ENCODE measurements at regions not wholly inside any gene's neighbourhood (a gene's known extent, or its start where the extent isn't known, plus 50 kb on each side); places are given as distances from the start of the nearest gene placed in this dataset.

GRCh38 chr2:22196806-22197205 lies 1073.0 kb downstream of the TDRD15 start:
- WGBS, 2 donors: 78 to 84% methylated on average over 2 of the region's 2 CpGs
- DNase-seq: no peak
- no peaks in the 10 kb centered on the region for H3K36me3 ChIP-seq (ENCODE audit: low read depth, missing control alignments)
- H3K27ac ChIP-seq: no peak overlapping the region
- H3K4me1 ChIP-seq: no peaks in the 10 kb centered on the region
- H3K9me3 ChIP-seq: no peaks in the 10 kb centered on the region
- H3K27me3 ChIP-seq: no peaks in the 10 kb centered on the region
- no peak for TF ChIP-seq POLR2A (IDR thresholded peaks at IDR 0.05)
- TF ChIP-seq, protein P1, sequence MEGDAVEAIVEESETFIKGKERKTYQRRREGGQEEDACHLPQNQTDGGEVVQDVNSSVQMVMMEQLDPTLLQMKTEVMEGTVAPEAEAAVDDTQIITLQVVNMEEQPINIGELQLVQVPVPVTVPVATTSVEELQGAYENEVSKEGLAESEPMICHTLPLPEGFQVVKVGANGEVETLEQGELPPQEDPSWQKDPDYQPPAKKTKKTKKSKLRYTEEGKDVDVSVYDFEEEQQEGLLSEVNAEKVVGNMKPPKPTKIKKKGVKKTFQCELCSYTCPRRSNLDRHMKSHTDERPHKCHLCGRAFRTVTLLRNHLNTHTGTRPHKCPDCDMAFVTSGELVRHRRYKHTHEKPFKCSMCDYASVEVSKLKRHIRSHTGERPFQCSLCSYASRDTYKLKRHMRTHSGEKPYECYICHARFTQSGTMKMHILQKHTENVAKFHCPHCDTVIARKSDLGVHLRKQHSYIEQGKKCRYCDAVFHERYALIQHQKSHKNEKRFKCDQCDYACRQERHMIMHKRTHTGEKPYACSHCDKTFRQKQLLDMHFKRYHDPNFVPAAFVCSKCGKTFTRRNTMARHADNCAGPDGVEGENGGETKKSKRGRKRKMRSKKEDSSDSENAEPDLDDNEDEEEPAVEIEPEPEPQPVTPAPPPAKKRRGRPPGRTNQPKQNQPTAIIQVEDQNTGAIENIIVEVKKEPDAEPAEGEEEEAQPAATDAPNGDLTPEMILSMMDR (IDR thresholded peaks at IDR 0.05): no peak
- no peak overlapping the region for H3K4me3 ChIP-seq
- intact Hi-C loops (cut with DNase I; ENCODE audit: low total_unique reads): no loop called here

- no peak for DNase-seq
- TF ChIP-seq POLR2A (IDR thresholded peaks at IDR 0.05): no peak
- TF ChIP-seq, protein P1 (IDR thresholded peaks at IDR 0.05): no peak
- no peak overlapping the region for H3K4me3 ChIP-seq
- no peaks in the 10 kb centered on the region for H3K27me3 ChIP-seq
- H3K36me3 ChIP-seq (ENCODE audit: low read depth, missing control alignments): no peaks in the 10 kb centered on the region
- 73 to 74% methylated on average over 9 of the region's 9 CpGs for WGBS, 2 donors
- intact Hi-C loops (cut with DNase I; ENCODE audit: low total_unique reads): no loop called here
- no peaks in the 10 kb centered on the region for H3K4me1 ChIP-seq
- no peak overlapping the region for H3K27ac ChIP-seq
- no peaks in the 10 kb centered on the region for H3K9me3 ChIP-seq
Observed at GRCh38 chr2:22198381-22199283, 1074.9 kb downstream of the TDRD15 start.

- Histone ChIP-seq H3K27me3 (no peaks in the 10 kb centered on the region), H3K4me3 (no peak overlapping the region), H3K27ac (no peak overlapping the region), H3K36me3 (ENCODE audit: low read depth, missing control alignments) (no peaks in the 10 kb centered on the region), H3K9me3 (no peaks in the 10 kb centered on the region), H3K4me1 (no peaks in the 10 kb centered on the region)
- intact Hi-C loops (cut with DNase I; ENCODE audit: low total_unique reads): no loop called here
- TF ChIP-seq, protein P1 (IDR thresholded peaks at IDR 0.05): no peak
- TF ChIP-seq POLR2A (IDR thresholded peaks at IDR 0.05): no peak
- no peak for DNase-seq
Observed at GRCh38 chr2:22199994-22200393, 1076.2 kb downstream of the TDRD15 start.

GRCh38 chr2:22209545-22209944 lies 1085.8 kb downstream of the TDRD15 start:
- no peak overlapping the region for H3K27ac ChIP-seq
- no peaks in the 10 kb centered on the region for H3K4me1 ChIP-seq
- H3K27me3 ChIP-seq: no peaks in the 10 kb centered on the region
- H3K4me3 ChIP-seq: no peak overlapping the region
- DNase-seq: no peak
- TF ChIP-seq POLR2A (IDR thresholded peaks at IDR 0.05): no peak
- WGBS, 2 donors: 85 to 91% methylated on average over 3 of the region's 3 CpGs
- H3K36me3 ChIP-seq (ENCODE audit: low read depth, missing control alignments): no peaks in the 10 kb centered on the region
- intact Hi-C loops (cut with DNase I; ENCODE audit: low total_unique reads): no loop called here
- H3K9me3 ChIP-seq: no peaks in the 10 kb centered on the region

GRCh38 chr2:22213237-22213636 lies 1089.5 kb downstream of the TDRD15 start:
- TF ChIP-seq, protein P1 (IDR thresholded peaks at IDR 0.05): no peak
- TF ChIP-seq POLR2A (IDR thresholded peaks at IDR 0.05): no peak
- Histone ChIP-seq H3K36me3 (ENCODE audit: low read depth, missing control alignments) (no peaks in the 10 kb centered on the region), H3K27me3 (no peaks in the 10 kb centered on the region), H3K9me3 (no peaks in the 10 kb centered on the region), H3K27ac (no peak overlapping the region), H3K4me1 (no peaks in the 10 kb centered on the region), H3K4me3 (no peak overlapping the region)
- DNase-seq: no peak
- WGBS, 2 donors: 55 to 65% methylated on average over 2 of the region's 2 CpGs
- intact Hi-C loops (cut with DNase I; ENCODE audit: low total_unique reads): no loop called here

All from testis (tissue), 2 donors.